Stimulated activated CD4-positive, alpha-beta T cell treated with anti-CD3 and anti-CD28 coated beads, Interleukin-1b, Interleukin-23, amount 100 ng/mL, for 48 hours (primary cell): ENCODE measurements at regions not wholly inside any gene's neighbourhood (a gene's known extent, or its start where the extent isn't known, plus 50 kb on each side); places are given as distances from the start of the nearest gene placed in this dataset.
"Not testable (repeated sequence)": the region's sequence is repeated elsewhere in the genome, so short reads cannot be mapped to it uniquely, and the experiment has no call there.

Experiments
- DNase-seq: peaks from one replicate; pipeline ENCODE4 v3.0.0-alpha.2; 2020

DNA sequence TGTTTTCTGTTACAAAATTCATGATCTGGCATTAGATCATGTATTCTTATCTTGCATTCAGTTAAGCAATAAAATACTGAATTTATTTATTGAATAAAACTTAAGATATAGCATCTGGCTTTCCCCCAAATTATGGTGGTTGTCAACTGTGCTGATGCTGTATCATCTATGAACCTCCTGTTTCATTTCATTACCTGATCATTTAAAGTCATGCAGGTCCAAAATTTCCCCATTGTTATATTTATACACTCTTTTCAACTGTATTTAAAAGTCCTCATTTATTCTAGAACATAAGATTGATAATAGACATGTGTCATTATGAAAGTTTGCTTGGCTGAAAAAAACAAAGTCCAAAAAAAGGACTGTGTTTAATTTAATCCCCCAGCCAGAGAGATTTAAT is 627.4 kb upstream of the ADGRB3 start:
- no peak for DNase-seq

DNA sequence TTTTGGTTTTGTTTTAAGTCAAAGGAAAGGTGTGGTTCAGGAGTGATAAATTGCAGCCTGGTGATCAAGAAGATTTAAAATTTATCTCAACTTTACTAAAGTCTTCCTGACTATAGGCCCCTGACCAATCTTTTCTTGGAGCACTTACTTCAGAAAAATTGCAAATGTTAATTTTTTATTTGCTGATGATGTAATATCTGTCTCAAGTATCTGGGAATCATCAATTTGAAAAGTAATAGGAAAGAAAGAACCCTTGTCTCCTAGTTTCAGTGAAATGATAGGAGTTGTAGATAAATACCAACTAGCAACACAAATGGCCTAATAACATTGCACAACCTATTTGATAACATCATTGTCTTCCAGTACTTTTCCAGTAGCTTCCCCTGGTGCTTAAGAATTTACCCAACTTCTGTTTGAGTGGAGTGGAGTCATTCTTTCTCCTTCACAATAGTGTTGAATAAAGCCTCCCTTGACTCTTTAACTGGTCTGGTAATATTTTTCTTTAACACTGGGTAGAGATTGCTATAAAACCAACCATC is 648.3 kb upstream of the ADGRB3 start:
- no peak for DNase-seq

DNA sequence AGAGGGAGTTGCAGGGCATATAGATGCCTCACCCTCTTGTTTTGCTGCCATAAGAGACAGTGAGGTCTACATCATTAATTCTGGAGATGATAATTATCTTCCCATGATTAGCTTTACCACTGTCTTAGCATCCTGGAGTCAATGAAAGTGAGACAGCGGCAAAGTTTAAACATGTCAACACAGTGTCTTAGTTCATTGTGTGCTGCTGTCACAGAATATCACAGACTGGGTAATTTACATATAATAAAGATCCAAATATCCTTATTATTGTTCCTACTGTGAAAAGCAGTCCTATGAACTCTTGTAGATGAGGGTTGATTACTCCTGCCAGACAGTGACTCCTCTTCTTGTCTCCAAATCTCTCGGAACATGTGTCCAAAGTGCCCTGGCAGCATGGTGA is 658.6 kb upstream of the ADGRB3 start:
- DNase-seq, result no peak

DNA sequence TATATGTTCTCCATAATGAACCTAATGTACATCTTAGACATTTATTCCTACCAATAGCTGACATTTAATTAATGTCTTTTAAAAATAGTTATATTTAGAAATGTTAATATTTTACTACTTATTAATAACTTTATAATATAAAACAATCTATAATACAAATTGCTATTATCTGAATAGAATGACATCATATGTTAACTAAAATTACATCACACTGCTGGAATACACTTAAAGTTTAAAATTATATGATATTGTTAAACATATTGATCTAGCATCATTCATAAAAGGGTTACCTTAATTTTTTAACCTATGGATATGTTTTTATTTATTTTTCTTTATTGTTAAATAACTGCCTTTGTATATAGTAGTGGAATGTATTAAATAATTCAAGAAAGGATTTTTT is 660.2 kb upstream of the ADGRB3 start:
- DNase-seq, result no peak

DNA sequence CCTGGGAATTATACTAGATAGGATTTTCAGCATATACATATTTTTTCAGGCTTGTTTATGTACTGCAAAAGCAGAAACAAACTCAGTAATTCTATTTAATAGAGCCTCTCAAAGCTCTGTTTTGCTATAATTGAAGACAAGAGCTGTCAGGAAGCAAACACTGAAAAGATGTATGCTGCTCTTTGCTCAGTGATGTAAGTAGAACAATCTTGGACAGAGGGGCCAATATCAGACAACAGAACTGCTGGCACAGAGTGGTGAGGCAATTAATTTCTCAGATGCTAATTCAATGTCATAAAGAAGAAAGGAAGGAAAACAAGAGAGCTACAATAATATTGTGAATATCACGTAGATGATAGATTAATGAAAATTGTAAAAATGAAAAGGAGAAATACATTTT is 663.3 kb upstream of the ADGRB3 start:
- DNase-seq, result no peak

DNA sequence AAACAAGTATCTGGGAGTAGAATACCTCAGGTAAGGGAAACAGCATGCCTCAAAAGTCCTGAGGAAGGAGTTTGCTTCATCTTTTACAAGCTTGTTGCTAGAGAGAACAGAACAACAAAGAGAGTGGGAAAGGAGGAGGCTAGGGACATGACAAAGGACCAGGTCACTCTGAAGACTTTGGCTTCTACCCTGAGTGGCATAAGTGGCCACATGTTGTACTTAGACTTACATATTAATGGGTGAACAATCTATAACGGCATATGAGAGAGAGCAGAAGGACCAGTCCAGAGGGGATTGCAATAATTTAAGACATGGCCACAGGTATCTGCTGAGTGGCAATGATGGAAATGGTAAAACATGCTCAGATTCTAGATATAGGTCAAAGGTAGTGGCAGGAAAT is 668.3 kb upstream of the ADGRB3 start:
- no peak for DNase-seq

DNA sequence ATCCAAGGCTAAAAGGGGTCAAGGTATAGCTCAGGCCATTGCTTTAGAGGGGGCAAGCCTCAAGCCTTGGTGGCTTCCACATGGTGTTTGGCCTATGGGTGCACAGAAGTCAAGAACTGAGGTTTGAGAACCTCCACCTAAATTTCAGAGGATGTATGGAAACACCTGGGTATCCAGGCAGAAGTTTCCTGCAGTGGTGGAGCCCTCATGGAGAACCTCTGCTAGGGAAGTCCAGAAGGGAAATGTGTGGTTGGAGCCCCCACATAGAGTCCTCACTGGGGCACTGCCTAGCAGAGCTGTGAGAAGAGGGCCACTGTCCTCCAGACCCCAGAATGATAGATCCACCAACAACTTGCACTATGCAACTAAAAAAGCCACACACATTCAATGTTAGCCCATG is 678.7 kb upstream of the ADGRB3 start:
- no peak for DNase-seq

DNA sequence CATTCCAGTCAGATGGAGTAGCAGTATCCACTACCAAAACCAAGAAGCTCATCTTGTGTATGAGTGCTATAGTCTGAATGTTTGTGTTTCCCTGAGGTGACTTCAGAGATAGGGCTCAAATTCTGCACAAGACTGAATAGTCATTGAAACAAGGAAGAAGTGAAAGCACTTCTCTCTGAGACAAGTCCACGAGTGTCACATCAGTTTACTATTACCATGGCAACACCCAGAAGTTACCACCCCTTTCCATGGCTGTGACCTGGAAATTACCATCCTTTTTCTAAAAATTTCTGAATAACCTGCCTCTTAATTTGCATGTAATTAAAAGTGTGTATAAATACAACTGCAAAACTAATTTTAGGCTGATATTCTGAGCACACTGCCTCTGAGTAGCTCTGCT is 682.1 kb upstream of the ADGRB3 start:
- no peak for DNase-seq

DNA sequence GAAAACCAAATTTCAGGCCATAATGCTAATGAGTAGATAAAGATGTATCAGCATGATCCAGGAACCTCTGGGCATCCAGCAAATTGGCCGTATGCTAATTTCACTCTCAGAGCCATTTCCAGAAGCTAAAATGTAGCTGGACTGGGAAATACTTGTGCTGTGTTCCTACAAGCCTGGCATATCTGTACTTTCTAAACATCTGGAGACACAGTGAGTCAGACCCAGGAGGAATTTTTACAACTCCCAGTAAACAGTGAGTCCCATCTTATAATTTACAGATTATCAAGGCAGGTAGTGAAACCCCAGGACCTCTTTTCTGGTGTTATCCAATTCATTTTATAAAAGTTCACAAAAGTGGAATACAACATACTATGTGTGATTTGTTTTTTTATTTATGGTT is 683.0 kb upstream of the ADGRB3 start:
- DNase-seq, result no peak

DNA sequence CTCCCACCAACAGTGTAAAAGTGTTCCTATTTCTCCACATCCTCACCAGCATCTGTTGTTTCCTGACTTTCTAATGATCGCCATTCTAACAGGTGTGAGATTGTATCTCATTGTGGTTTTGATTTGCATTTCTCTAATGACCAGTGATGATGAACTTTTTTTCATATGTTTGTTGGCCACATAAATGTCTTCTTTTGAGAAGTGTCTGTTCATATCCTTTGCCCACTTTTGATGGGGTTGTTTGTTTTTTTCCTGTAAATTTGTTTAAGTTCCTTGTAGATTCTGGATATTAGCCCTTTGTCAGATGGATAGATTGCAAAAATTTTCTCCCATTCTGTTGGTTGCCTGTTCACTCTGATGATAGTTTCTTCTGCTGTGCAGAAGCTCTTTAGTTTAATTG is 687.3 kb upstream of the ADGRB3 start:
- DNase-seq, result not testable (repeated sequence)

DNA sequence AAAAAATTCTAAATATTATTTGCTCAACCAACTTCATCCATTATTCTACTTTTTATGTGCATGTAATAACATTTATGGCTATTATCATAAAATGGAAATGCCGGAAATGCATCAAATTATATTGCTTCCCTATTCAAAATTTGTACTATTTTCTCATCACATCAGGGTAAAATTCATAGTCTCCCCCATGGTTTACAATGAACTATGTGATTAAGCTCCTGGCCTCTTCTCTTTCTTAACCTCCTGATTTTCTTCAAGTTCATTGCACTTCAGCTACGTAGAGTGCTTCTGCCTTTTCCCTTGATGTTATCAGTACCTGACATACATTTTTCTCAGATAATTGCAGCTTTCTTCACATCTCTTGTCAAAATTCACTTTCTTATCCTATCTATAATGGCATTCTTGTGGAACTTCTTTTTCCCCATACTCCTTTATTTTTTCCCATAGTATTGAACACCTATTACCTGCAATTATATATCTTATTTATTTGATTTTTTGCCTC is 699.1 kb upstream of the ADGRB3 start:
- no peak for DNase-seq

DNA sequence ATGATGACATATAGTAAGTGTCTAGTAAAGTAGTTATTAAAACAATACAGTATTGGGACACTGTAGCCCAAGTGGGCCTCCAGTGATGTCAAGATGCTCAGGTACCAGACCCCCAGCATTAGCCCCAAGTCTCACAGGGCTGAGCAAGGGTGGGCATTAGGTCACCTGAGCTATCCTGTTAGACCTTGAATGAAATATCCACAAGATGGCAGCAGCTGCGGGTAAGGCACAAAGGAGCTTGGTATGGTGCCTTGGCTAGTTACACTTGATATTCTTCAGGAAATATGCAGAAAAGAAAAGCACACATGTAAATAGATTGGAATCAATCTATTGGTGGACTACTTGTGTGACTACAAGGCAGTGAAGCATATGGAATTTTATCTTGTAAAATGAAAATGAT is 701.8 kb upstream of the ADGRB3 start:
- DNase-seq, result no peak

DNA sequence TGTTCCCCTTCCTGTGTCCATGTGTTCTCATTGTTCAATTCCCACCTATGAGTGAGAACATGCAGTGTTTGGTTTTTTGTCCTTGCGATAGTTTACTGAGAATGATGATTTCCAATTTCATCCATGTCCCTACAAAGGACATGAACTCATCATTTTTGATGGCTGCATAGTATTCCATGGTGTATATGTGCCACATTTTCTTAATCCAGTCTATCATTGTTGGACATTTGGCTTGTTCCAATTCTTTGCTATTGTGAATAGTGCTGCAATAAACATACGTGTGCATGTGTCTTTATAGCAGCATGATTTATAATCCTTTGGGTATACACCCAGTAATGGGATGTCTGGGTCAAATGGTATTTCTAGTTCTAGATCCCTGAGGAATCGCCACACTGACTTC is 712.5 kb upstream of the ADGRB3 start:
- not testable (repeated sequence) for DNase-seq

DNA sequence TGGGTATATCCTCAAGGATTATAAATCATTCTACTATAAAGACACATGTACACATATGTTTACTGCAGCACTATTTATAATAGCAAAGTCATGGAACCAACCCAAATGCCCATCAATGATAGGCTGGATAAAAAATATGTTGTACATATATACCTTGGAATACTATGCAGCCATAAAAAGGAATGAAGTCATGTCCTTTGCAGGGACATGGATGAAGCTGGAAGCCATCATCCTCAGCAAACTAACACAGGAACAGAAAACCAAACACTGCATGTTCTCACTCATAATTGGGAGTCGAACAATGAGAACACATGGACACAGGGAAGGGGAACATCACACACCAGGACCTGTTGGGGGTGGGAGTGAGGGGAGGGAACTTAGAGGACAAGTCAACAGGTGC is 715.0 kb upstream of the ADGRB3 start:
- DNase-seq, result not testable (repeated sequence)

DNA sequence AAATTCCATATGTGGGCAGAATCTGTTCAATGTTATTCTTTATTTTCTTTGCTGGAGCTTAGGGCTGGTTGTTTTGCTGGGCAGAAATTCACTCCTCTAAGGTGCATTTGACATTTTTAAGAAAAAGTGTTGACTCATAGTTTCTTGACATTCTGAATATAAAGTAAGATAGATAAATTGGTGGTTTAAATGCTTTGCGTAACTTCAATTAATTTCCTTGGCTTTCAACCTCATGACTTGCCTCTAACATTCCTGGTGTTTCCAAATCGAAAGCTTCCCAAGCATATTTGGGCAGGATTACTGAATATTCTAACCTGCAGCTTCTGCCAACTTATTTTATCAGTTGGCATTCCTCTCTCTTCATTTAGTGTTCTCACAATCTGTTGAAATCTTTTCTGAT is 718.7 kb upstream of the ADGRB3 start:
- no peak for DNase-seq

DNA sequence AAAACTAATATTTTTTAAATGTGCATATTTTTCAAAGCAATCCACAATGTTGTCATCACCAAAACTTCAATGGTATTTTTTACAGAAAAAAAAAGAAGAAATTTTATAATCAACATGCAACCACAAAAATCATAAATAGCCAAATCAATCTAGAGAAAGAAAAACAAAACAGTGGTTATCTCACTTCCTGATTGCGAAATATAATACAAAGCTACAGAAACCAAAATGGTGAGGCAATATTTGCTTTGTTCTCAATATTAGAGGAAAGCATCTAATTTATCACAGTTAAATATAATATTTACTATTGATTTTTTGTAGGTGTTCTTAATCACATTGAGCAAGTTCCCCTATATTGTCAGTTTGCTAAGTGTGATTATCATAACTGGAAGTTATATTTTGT is 720.7 kb upstream of the ADGRB3 start:
- DNase-seq, result no peak

DNA sequence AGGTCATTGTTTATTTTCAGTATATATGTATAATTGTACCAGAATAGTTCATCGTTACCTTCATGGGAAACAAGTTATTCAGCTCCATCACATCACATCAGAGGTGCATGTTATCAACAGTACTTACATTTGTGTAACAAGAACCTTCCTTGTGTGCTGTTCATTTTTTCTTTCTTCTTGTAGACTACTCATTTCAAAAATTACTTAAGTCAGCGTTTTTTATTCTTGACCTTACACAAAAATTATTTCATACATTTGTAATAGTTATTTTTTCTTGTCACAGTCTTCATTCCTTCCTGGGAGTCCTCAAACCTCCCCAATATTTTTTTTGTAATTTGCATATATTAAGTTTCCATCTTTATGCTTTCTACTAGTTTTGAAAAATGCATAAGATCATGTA is 725.7 kb upstream of the ADGRB3 start:
- DNase-seq, result no peak

DNA sequence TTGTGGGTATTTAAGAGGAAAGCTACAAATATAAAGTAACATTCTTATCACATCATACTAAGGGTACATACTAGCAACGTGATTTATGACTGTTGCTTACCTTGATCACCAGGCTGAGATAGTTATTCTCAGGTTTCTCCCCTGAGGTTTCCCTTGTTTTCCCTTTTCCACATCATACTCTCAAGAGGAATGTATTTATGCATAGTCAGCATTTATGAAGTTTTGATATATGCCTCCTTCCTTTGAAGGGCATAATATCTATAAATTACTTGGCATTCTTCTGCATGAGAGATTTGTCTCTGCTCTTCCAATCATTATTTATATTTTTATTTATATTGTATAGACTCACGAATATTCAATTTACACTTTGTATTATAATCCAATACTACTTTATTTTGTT is 726.7 kb upstream of the ADGRB3 start:
- no peak for DNase-seq

DNA sequence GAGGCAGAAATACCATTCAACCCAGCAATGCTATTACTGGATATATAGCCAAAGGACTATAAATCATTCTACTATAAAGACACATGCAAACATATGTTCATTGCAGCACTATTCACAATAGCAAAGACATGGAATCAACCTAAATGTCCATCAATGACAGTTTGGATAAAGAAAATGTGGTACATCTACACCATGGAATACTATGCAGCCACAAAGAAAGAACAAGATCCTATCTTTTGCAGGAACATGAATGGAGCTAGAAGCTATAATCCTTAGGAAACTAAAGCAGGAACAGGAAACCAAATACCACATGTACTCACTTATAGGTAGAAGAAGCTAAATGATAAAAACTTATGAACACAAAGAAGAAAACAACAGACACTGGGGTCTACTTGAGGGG is 730.3 kb upstream of the ADGRB3 start:
- not testable (repeated sequence) for DNase-seq

DNA sequence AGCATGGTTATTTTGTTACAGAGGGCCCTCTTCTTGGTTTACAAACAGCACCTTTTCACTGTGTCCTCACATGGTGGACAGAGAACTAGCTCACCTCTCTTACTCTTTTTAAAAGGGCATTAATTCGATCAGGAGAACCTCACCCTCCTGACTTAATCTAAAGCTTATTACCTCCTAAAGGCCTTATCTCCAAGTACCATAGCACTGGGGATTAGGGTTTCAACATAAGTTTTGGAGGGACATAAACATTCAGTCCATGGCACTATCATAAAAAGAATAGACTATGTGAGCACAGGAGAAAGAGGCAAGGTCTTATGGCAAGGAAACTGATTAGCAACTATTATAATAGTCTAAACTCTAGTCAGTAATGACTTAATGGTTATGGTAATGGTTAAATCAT is 736.2 kb upstream of the ADGRB3 start:
- DNase-seq, result no peak

DNA sequence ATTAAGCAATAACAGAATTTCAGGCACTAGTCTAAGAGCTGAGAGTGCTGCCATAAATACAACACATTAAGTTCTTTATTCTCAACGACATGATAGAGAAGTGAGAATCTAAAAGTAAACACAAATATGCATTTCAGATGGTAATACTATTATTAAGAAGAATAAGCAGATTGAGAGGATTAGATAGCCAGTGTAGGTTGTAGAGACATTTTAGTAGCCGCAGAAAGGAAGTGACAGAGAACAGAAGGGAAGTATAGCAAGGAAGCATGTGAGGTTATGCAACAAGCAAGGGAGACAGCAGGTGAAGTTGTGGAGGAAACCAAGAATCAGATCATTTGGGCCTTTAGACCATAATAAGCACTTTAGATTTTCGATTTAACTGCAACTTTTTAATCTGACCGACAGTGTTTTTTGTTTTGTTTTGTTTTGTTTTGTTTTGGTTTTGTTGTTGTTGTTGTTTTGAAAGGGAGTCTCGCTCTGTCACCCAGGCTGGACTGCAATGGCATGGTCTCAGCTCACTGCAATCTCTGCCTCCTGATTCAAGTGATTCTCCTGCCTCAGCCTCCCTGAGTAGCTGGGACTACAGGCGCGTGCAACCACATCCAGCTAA is 737.0 kb upstream of the ADGRB3 start:
- DNase-seq, result no peak

DNA sequence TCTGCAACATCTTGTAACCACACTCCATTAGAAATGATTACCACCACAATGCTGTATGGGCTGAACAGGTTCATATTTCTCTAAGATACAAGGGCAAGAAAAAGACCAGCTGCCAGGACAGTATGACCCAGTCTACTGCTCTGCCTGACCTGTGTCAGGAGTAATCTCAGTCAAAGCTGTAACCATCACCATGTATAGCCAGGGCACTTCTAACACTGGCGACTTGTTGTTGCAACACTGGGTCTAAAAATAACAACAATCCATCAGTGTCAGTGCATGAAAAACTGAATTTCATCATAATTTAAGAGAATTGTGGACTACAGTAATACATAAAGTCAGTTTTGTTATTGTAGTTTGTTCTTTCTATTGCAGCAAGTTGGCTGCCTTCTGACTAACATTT is 738.6 kb upstream of the ADGRB3 start:
- no peak for DNase-seq

DNA sequence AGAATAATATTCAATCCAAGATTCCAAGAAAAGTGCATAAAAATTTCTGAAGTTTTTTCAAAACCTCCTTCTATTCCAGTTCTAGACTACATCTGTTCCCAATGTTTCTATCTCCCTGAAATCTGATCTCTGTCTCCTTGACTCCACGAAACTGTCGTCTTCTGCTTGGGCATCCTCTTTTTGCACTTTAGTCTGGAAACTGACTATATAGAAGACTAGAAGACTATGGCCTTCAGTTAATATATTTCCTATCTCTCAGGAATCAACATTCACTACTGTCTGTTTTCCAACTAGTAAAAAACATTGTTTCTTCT is 745.4 kb upstream of the ADGRB3 start:
- DNase-seq, result no peak

DNA sequence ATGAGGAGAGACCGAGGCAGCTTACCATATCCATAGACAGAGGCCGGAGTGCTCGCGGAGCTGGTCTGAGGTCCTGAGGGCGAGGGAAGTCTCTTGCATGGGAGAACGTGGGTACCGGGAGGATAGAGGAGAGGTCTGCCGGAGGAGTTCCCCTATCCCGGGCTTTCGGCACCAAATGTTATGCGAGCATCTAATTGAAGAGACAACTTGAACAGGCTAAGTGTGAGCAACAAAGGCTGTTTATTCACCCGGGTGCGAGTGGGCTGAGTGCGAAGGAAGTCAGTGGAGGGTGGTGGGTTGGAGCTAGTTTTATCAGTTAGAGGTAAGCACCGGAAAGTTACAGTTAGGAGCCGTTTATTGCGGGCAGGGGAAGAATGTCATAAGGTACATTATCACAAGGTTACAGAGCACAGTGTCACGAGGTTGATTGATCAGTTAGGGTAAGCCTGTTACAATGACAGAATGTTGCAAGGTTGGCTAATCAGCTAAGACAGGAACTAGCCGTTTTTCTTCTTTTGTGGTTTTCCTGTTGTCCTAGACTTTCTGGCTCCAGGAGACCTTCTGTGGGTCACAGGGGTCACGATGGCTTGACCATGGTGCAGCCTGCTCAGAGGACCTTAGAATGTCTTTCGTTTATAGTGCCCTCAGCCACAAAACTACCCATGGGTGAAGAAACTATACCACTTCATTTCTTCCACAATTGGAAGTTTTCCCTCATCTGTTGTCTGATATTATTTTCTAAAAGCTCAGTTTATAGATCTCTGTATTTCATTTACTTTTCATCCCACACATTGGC is 746.0 kb upstream of the ADGRB3 start:
- DNase-seq, result no peak

DNA sequence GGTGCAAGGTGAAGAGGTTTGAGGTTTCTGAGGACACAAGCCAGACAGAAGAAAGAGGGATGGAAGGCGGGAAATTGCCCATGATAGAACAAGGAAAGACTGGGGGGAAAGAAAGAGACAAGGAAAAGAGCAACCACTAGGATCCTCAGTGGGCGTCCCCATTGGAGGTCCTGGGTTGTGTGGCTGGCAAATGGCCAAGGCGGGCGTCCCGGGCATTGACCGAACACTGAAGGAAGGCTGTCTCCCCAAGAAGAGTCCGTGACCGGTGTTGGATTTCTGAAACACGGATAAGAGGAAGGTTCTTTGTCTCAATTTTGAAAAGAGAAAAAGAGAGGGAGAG is 746.6 kb upstream of the ADGRB3 start:
- no peak for DNase-seq
